Right ventricle myocardium inferior (tissue), 1 donor: ENCODE measurements at regions not wholly inside any gene's neighbourhood (a gene's known extent, or its start where the extent isn't known, plus 50 kb on each side); places are given as distances from the start of the nearest gene placed in this dataset.
A peak's percentile ranks its signal among the peaks of the same experiment; 100 is the strongest.

ENCODE experiments used
- ATAC-seq: fragments of 200-7000 bp; cut with Tn5 transposase; one replicate; pipeline ENCODE4 v1.9.1; 2020; ENCODE audit warnings: mild to moderate bottlenecking, moderate library complexity
- DNase-seq: peaks from one replicate; pipeline ENCODE4 v3.0.0; 2021; ENCODE audit errors: missing footprints
- intact Hi-C: fragments of 100-400 bp; cut with DNase I; formaldehyde crosslinking; loops from one replicate; pipeline ENCODE4 v1.11.0; 2022
- donor health status: DM: no; HTN: yes; CAD: no; lungs with severe emphysema.

- ATAC-seq: no peak
- DNase-seq: no peak
- intact Hi-C loops: no loop called here
Measured at GRCh38 chr12:45613855-45614254, 115.7 kb upstream of the ARID2 start.

- DNase-seq (no peak), ATAC-seq (no peak)
- intact Hi-C loops: no loop called here
Measured at GRCh38 chr12:45615268-45615667, 114.2 kb upstream of the ARID2 start.

GRCh38 chr12:45619736-45620135 is 109.8 kb upstream of the ARID2 start:
- no peak for ATAC-seq
- intact Hi-C loops: no loop called here
- no peak for DNase-seq

- intact Hi-C loops: no loop called here
- DNase-seq (no peak), ATAC-seq (no peak)
Measured at GRCh38 chr12:45621703-45622102, 107.8 kb upstream of the ARID2 start.

GRCh38 chr12:45622210-45622937 is 107.1 kb upstream of the ARID2 start:
- DNase-seq: no peak
- intact Hi-C loops: no loop called here
- no peak for ATAC-seq

GRCh38 chr12:45623221-45623620 is 106.3 kb upstream of the ARID2 start:
- no peak for DNase-seq
- ATAC-seq: no peak
- intact Hi-C loops: no loop called here

GRCh38 chr12:45623940-45624339 is 105.6 kb upstream of the ARID2 start:
- DNase-seq: no peak
- ATAC-seq: no peak
- intact Hi-C loops: no loop called here

- no peak for ATAC-seq
- intact Hi-C loops: no loop called here
Measured at GRCh38 chr12:45626965-45627364, 102.5 kb upstream of the ARID2 start.

GRCh38 chr12:45627407-45628069 is 102.0 kb upstream of the ARID2 start:
- DNase-seq (no peak), ATAC-seq (no peak)
- intact Hi-C loops: no loop called here

More at GRCh38 chr12:45626965-45627364, 102.5 kb upstream of the ARID2 start:
- DNase-seq: no peak

- intact Hi-C loops: no loop called here
- no peak for ATAC-seq
- DNase-seq: no peak
Measured at GRCh38 chr12:45629292-45629691, 100.2 kb upstream of the ARID2 start.

GRCh38 chr12:45633733-45634132 is 95.8 kb upstream of the ARID2 start:
- ATAC-seq: no peak
- DNase-seq: no peak
- intact Hi-C loops: no loop called here

- DNase-seq (no peak), ATAC-seq (no peak)
- intact Hi-C loops: no loop called here
Measured at GRCh38 chr12:45634273-45634917, 95.1 kb upstream of the ARID2 start.

GRCh38 chr12:45637242-45637641 is 92.3 kb upstream of the ARID2 start:
- intact Hi-C loops: no loop called here
- ATAC-seq: no peak
- no peak for DNase-seq

GRCh38 chr12:45637706-45638105 is 91.8 kb upstream of the ARID2 start:
- ATAC-seq: no peak
- DNase-seq: no peak
- intact Hi-C loops: no loop called here

- DNase-seq (no peak), ATAC-seq (no peak)
- intact Hi-C loops: no loop called here
Measured at GRCh38 chr12:45638386-45638785, 91.1 kb upstream of the ARID2 start.

- intact Hi-C loops: no loop called here
- ATAC-seq (peak; percentile 46), DNase-seq (no peak)
Measured at GRCh38 chr12:45644541-45644940, 85.0 kb upstream of the ARID2 start.

- no peak for ATAC-seq
- intact Hi-C loops: no loop called here
- DNase-seq: no peak
Measured at GRCh38 chr12:45646851-45647581, 82.5 kb upstream of the ARID2 start.

GRCh38 chr12:45648070-45648469 is 81.4 kb upstream of the ARID2 start:
- peak; percentile 73 for ATAC-seq
- DNase-seq: no peak
- intact Hi-C loops: no loop called here

- DNase-seq (no peak), ATAC-seq (no peak)
- intact Hi-C loops: no loop called here
Measured at GRCh38 chr12:45651029-45651428, 78.5 kb upstream of the ARID2 start.
